ENCODE measurements at regions not wholly inside any gene's neighbourhood (a gene's known extent, or its start where the extent isn't known, plus 50 kb on each side); places are given as distances from the start of the nearest gene placed in this dataset.
"Not testable (repeated sequence)": the region's sequence is repeated elsewhere in the genome, so short reads cannot be mapped to it uniquely, and the experiment has no call there.

DNA sequence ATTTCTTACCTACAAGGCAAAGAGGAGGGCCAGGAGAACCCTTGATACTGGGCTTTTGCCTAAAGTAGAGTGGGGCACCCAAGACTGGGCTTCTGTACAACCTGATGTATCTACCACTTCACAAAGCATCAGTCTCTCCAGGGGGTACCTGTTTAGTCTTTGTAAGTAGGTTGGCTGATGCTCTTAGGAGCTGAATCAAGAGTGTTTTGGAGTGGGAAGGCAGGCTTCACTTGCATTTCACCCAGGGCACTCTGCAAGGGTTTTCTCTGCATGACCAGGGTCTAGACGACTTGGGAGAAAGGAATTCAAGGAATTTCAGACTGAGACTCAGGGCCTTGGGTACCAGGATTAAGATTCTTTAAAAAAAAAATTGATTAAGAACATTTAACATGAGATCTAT lies 361.5 kb downstream of the RFC3 start:
- DNase-seq (ENCODE audit: low read depth), result no peak
- no peak overlapping the region for H3K4me3 ChIP-seq (ENCODE audit: control insufficient read depth, low read depth, low read length)
- TF ChIP-seq, protein P1, sequence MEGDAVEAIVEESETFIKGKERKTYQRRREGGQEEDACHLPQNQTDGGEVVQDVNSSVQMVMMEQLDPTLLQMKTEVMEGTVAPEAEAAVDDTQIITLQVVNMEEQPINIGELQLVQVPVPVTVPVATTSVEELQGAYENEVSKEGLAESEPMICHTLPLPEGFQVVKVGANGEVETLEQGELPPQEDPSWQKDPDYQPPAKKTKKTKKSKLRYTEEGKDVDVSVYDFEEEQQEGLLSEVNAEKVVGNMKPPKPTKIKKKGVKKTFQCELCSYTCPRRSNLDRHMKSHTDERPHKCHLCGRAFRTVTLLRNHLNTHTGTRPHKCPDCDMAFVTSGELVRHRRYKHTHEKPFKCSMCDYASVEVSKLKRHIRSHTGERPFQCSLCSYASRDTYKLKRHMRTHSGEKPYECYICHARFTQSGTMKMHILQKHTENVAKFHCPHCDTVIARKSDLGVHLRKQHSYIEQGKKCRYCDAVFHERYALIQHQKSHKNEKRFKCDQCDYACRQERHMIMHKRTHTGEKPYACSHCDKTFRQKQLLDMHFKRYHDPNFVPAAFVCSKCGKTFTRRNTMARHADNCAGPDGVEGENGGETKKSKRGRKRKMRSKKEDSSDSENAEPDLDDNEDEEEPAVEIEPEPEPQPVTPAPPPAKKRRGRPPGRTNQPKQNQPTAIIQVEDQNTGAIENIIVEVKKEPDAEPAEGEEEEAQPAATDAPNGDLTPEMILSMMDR (conservative IDR thresholded peaks at IDR 0.05; ENCODE audit: control insufficient read depth, insufficient read depth, low read depth, low read length), result no peak

DNA sequence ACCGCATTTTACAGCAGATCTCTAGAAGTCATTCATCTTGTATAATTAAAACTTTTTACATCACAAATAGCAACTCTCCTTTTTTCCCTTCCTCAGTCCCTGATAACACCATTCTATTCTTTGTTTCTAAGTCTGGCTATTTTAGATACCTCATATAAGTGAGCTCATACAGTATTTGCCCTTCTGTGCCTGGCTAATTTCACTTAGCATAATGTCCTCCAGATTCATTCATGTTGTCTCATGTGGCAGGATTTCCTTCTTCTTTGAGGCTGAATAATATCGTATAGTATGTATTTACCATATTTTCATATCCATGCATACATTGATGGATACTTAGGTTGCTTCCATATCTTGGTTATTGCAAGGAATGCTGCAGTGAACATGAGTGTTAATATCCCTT lies 362.0 kb downstream of the RFC3 start:
- no peak overlapping the region for H3K4me3 ChIP-seq (ENCODE audit: control insufficient read depth, low read depth, low read length)
- no peak for DNase-seq (ENCODE audit: low read depth)
- TF ChIP-seq, protein P1 (conservative IDR thresholded peaks at IDR 0.05; ENCODE audit: control insufficient read depth, insufficient read depth, low read depth, low read length), result no peak

DNA sequence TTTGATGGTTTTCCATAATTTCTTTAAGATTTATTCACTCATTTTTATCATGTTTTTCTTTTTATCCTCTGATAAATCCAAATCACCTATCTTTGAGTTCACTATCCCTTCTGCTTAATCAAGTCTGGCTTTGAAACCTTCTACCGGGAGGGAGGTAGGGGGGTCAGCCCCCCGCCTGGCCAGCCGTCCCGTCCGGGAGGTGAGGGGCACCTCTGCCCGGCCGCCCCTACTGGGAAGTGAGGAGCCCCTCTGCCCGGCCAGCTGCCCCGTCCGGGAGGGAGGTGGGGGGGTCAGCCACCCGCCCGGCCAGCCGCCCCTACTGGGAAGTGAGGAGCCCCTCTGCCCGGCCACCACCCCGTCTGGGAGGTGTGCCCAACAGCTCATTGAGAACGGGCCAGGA lies 363.3 kb downstream of the RFC3 start:
- not testable (repeated sequence) for H3K4me3 ChIP-seq (ENCODE audit: control insufficient read depth, low read depth, low read length); DNase-seq (ENCODE audit: low read depth)

DNA sequence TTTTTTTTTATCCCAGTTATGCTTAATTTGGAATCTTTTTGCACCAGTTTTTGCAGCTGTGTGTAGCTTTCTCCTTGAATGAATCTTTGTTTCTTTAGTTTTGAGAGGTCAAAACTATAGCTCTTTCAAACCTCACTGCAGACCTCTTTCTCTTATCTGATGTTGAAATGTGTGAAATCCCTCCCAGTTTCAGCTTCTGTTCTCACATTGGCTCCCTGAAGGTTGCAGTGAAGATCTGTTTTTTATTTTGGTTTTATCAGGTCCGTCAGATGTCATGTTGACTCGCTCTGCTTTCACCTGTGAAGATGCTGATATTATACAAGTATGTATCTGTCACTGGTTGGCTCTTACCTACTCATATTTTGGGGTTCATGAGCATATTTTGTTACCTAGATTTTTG lies 372.0 kb downstream of the RFC3 start:
- no peak overlapping the region for H3K4me3 ChIP-seq (ENCODE audit: control insufficient read depth, low read depth, low read length)
- TF ChIP-seq, protein P1 (conservative IDR thresholded peaks at IDR 0.05; ENCODE audit: control insufficient read depth, insufficient read depth, low read depth, low read length), result no peak
- no peak for DNase-seq (ENCODE audit: low read depth)

DNA sequence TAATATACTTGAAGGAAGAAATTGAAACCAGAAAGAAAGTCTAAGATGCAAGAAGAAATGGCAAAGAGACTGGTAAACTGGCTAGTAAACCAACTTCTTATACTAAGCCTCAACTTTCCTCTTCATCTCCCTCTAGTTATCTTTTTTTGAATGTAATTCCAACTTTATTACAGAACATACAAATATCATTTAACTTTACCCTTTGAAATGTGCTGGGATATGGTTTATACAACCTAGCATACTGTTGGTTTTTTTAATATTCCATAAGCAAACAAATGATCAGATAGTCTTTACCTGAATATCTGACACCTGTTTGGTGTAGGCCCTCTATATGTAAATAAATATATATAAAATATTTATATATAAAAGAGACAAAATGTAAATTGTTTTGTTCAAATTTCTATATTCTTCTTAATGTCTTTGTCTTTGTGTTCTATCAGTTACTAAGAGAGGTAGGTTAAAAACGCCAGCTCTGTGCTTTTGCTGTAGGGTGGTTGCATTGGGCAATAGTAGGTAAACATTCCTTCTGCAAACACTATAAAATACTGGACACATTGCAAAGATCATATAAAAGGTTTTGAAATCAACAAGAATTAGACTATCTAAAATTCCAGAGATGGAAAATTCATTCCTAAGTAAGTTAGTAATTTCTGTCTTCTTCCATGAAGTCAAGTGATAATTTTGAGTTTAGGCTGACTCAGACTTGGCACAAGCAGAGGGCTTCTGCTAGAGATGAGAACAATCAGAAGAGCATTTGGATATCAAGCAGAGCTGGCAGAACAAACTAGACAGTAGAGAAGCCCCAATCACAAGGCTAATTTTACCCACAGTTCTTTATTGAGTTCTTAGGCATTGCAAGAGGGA lies 383.3 kb downstream of the RFC3 start:
- no peak overlapping the region for H3K4me3 ChIP-seq (ENCODE audit: control insufficient read depth, low read depth, low read length)
- DNase-seq (ENCODE audit: low read depth), result peak; percentile 67
- TF ChIP-seq, protein P1 (conservative IDR thresholded peaks at IDR 0.05; ENCODE audit: control insufficient read depth, insufficient read depth, low read depth, low read length), result no peak

DNA sequence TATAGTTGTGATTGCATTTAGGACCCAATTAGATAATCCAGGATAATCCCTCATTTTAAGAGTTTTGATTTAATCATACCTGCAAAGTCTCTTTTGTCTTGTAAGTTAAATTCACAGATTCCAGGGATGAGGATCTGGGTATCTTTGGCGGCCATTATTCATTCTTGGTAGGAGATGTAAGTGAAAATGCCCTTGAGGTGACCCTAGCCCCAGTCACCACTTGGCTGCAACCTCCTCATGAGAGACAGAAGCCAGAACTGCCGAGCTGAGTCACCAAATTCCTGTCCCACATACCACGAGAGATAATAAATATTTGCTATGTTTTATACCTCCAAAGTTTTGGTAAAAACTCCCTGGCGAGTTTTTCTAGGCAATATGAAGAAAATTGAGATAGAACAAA lies 389.4 kb downstream of the RFC3 start:
- H3K4me3 ChIP-seq (ENCODE audit: control insufficient read depth, low read depth, low read length), result no peak overlapping the region
- TF ChIP-seq, protein P1 (conservative IDR thresholded peaks at IDR 0.05; ENCODE audit: control insufficient read depth, insufficient read depth, low read depth, low read length), result no peak
- DNase-seq (ENCODE audit: low read depth), result peak; percentile 82

DNA sequence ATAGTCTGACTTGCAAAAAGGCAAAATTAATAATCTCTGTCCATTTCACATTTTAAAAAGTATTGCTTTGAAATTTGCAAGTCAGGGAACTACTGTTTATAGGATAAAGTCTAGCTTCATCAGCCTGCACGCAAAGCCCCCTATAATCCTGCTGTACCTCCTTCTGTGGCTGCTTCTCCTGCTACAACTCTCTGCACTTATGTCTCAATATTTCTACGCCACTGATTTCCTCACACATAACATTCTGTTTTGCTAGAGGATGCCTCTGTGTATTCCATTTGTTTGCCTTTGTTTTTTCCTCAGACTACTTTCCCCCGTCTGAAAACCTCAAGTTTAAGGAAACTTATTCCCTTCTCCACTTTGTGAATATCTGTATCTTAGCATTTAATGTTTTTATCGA lies 389.9 kb downstream of the RFC3 start:
- DNase-seq (ENCODE audit: low read depth), result peak; percentile 19
- TF ChIP-seq, protein P1 (conservative IDR thresholded peaks at IDR 0.05; ENCODE audit: control insufficient read depth, insufficient read depth, low read depth, low read length), result no peak
- no peak overlapping the region for H3K4me3 ChIP-seq (ENCODE audit: control insufficient read depth, low read depth, low read length)
